KOPT-K1 (cell line): ENCODE measurements at regions not wholly inside any gene's neighbourhood (a gene's known extent, or its start where the extent isn't known, plus 50 kb on each side); places are given as distances from the start of the nearest gene placed in this dataset.

Experiments
- H3K27ac ChIP-seq: fragments of 200-600 bp; sonication (generic); 2 replicates; pipeline ENCODE4 v1.5.1; 2016; ENCODE audit warnings: antibody characterized with exemption, mild to moderate bottlenecking, low read depth, low read length; ENCODE audit not compliant: poor library complexity, severe bottlenecking
- H3K36me3 ChIP-seq: fragments of 200-600 bp; sonication (generic); 2 replicates; pipeline ENCODE4 v1.5.1; 2017; ENCODE audit warnings: antibody characterized with exemption, mild to moderate bottlenecking, low read length, moderate library complexity; ENCODE audit not compliant: insufficient read depth
- H3K9me3 ChIP-seq: fragments of 200-600 bp; sonication (generic); 2 replicates; pipeline ENCODE4 v1.5.1; 2017; ENCODE audit warnings: antibody characterized with exemption, low read length, mild to moderate bottlenecking; ENCODE audit not compliant: insufficient read depth, poor library complexity, severe bottlenecking

GRCh38 chr13:40221460-40222201 is 444.8 kb downstream of the FOXO1 start:
- H3K9me3 ChIP-seq = no peaks in the 10 kb centered on the region
- H3K36me3 ChIP-seq = no peaks in the 10 kb centered on the region
- no peak overlapping the region for H3K27ac ChIP-seq

GRCh38 chr13:40223585-40223984 is 442.9 kb downstream of the FOXO1 start:
- H3K36me3 ChIP-seq = no peaks in the 10 kb centered on the region
- no peak overlapping the region for H3K27ac ChIP-seq
- H3K9me3 ChIP-seq = no peaks in the 10 kb centered on the region

GRCh38 chr13:40228496-40228895 is 437.9 kb downstream of the FOXO1 start:
- no peak overlapping the region for H3K27ac ChIP-seq
- no peaks in the 10 kb centered on the region for H3K36me3 ChIP-seq
- no peaks in the 10 kb centered on the region for H3K9me3 ChIP-seq

GRCh38 chr13:40228990-40229389 is 437.5 kb downstream of the FOXO1 start:
- H3K27ac ChIP-seq = no peak overlapping the region
- no peaks in the 10 kb centered on the region for H3K36me3 ChIP-seq
- H3K9me3 ChIP-seq = no peaks in the 10 kb centered on the region

GRCh38 chr13:40230833-40231266 is 435.6 kb downstream of the FOXO1 start:
- Histone ChIP-seq H3K9me3 (no peaks in the 10 kb centered on the region), H3K36me3 (no peaks in the 10 kb centered on the region), H3K27ac (no peak overlapping the region)

GRCh38 chr13:40231311-40231710 is 435.1 kb downstream of the FOXO1 start:
- H3K9me3 ChIP-seq = no peaks in the 10 kb centered on the region
- no peaks in the 10 kb centered on the region for H3K36me3 ChIP-seq
- H3K27ac ChIP-seq = no peak overlapping the region

GRCh38 chr13:40231751-40232150 is 434.7 kb downstream of the FOXO1 start:
- Histone ChIP-seq H3K9me3 (no peaks in the 10 kb centered on the region), H3K36me3 (no peaks in the 10 kb centered on the region), H3K27ac (no peak overlapping the region)

- no peak overlapping the region for H3K27ac ChIP-seq
- H3K9me3 ChIP-seq = no peaks in the 10 kb centered on the region
- H3K36me3 ChIP-seq = no peaks in the 10 kb centered on the region
Measured at GRCh38 chr13:40232311-40233040, 434.0 kb downstream of the FOXO1 start.

GRCh38 chr13:40233731-40234195 is 432.7 kb downstream of the FOXO1 start:
- no peaks in the 10 kb centered on the region for H3K9me3 ChIP-seq

GRCh38 chr13:40235160-40235796 is 431.2 kb downstream of the FOXO1 start:
- Histone ChIP-seq H3K36me3 (no peaks in the 10 kb centered on the region), H3K9me3 (no peaks in the 10 kb centered on the region), H3K27ac (no peak overlapping the region)

More at GRCh38 chr13:40233731-40234195, 432.7 kb downstream of the FOXO1 start:
- no peak overlapping the region for H3K27ac ChIP-seq
- no peaks in the 10 kb centered on the region for H3K36me3 ChIP-seq

- Histone ChIP-seq H3K9me3 (no peaks in the 10 kb centered on the region), H3K27ac (no peak overlapping the region), H3K36me3 (no peaks in the 10 kb centered on the region)
Measured at GRCh38 chr13:40236566-40237168, 429.8 kb downstream of the FOXO1 start.

GRCh38 chr13:40238761-40239160 is 427.7 kb downstream of the FOXO1 start:
- Histone ChIP-seq H3K27ac (no peak overlapping the region), H3K36me3 (no peaks in the 10 kb centered on the region), H3K9me3 (no peaks in the 10 kb centered on the region)

- Histone ChIP-seq H3K9me3 (no peaks in the 10 kb centered on the region), H3K36me3 (no peaks in the 10 kb centered on the region), H3K27ac (no peak overlapping the region)
Measured at GRCh38 chr13:40240293-40240692, 426.1 kb downstream of the FOXO1 start.

GRCh38 chr13:40241125-40241798 is 425.2 kb downstream of the FOXO1 start:
- Histone ChIP-seq H3K36me3 (no peaks in the 10 kb centered on the region), H3K9me3 (no peaks in the 10 kb centered on the region), H3K27ac (no peak overlapping the region)
